ENCODE measurements at regions not wholly inside any gene's neighbourhood (a gene's known extent, or its start where the extent isn't known, plus 50 kb on each side); places are given as distances from the start of the nearest gene placed in this dataset.

DNA sequence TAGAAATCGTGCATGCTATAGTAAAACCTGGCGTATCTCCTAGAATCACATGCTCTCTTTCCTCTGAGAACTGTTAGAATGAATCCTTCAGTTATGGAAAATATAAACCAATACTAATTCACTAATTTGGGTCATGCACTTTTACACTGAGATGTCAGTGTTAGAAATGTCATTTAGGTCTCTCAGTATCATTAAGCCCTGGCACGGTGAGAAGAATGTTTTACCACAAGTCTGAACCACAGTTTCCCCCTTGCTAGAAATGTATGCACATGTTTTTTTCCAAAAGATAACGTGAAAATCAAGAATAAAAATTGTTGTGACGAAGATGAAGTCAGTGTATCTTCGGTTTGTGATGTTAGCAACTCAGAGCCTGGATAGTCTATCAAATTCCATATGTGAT, 1062.7 kb upstream of the NCAM2 start:
- no peak overlapping the region for H3K27ac ChIP-seq
- TF ChIP-seq, protein P1, sequence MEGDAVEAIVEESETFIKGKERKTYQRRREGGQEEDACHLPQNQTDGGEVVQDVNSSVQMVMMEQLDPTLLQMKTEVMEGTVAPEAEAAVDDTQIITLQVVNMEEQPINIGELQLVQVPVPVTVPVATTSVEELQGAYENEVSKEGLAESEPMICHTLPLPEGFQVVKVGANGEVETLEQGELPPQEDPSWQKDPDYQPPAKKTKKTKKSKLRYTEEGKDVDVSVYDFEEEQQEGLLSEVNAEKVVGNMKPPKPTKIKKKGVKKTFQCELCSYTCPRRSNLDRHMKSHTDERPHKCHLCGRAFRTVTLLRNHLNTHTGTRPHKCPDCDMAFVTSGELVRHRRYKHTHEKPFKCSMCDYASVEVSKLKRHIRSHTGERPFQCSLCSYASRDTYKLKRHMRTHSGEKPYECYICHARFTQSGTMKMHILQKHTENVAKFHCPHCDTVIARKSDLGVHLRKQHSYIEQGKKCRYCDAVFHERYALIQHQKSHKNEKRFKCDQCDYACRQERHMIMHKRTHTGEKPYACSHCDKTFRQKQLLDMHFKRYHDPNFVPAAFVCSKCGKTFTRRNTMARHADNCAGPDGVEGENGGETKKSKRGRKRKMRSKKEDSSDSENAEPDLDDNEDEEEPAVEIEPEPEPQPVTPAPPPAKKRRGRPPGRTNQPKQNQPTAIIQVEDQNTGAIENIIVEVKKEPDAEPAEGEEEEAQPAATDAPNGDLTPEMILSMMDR (conservative IDR thresholded peaks at IDR 0.05) = no peak

DNA sequence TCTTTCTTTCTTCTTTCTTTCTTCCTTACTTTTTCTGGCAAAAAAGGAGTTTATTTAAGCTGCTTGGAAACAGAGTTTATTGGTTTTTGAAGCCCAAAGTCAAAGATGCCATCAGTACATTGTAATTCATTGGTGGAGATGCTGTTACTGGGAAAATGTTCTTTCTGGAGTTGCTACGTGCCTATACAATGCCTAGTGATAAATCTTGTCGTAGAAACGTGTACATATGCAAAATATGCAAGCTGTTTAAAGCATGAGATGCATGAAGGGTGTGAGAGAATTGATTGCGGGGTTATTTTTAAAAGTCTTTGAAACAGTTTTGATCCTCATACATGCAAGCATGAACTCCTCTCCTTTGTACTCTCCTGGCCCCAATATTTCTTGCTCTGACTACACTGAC, 1060.6 kb upstream of the NCAM2 start:
- TF ChIP-seq, protein P1 (conservative IDR thresholded peaks at IDR 0.05) = no peak
- H3K27ac ChIP-seq = no peak overlapping the region

DNA sequence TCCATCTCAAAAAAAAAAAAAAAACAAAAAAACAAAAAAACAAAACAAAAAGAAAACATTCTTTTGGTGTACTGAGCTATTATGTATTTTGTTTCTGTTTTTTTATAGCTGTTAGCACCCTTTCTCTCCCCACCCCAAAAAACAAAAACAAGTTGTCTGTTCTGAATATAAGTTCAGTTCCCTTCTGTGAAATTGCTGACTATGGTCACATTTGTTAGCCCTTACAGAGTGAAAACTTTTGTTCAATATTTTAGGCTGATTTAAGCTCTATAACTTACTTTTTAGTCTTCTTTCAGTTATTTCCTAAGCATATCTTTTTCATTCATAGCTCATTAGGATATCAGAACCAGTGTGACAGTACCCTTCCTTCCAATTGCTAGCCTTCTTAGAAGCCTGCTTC, 1056.6 kb upstream of the NCAM2 start:
- TF ChIP-seq, protein P1 (conservative IDR thresholded peaks at IDR 0.05) = no peak
- H3K27ac ChIP-seq = no peak overlapping the region

DNA sequence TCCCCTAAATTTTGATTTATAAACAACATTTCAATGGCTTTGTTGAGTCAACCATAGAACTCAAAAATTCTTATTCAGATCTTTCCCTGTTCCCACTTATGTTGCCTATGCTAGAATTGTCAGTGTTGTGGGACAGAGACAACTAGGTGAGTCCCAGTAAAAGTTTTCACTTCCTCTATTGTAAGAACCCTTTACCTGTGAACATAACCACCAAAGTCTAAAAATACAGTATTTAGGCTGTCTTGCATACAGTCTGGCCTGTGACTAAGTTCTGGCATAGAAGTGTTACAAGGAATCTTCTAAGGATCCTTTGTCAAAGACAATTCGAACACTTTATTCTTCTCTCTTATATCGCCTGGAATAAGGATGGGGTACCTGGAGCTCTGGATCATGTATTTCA, 1047.9 kb upstream of the NCAM2 start:
- no peak overlapping the region for H3K27ac ChIP-seq

DNA sequence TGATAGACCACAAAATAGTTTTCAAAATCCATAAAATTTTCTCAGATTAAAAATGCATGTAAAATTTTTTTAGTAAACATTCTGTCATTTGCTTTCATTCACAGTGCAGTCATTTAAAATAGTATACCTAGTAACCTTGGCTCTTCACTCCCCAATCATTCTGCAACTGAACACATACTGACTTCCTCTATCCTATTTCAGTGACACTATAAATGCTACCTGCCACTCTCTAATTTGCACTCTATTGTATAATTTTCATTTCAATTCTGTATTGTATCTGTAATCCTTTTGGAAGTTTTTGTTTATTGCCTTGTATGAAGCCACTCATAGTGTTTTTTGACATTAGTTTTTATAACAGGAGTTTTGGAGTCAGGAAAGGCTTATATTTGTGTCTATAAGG, 1029.1 kb upstream of the NCAM2 start:
- no peak overlapping the region for H3K27ac ChIP-seq

More for the DNA sequence above, 1047.9 kb upstream of the NCAM2 start:
- TF ChIP-seq, protein P1 (conservative IDR thresholded peaks at IDR 0.05) = no peak

DNA sequence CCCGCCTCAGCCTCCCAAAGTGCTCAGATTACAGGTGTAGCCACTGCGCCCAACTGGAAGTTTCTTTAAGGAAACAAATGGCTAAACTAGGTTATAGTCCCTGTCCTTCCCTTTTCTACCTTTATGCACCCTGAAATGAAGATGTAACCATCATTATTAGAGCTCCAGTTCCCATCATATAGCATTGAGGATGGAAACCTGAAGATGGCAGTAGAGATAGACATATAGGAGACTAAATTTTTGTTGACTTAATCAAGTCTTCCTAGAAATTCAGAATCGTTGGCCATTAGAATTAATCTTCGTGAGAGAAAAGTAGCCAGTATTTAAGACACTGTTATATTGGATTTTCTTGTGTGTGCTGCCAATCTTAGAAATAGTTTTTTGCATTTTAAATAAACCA, 1016.3 kb upstream of the NCAM2 start:
- no peak overlapping the region for H3K27ac ChIP-seq
- TF ChIP-seq, protein P1 (conservative IDR thresholded peaks at IDR 0.05) = peak; percentile 43

More for the DNA sequence above, 1029.1 kb upstream of the NCAM2 start:
- TF ChIP-seq, protein P1 (conservative IDR thresholded peaks at IDR 0.05) = no peak

DNA sequence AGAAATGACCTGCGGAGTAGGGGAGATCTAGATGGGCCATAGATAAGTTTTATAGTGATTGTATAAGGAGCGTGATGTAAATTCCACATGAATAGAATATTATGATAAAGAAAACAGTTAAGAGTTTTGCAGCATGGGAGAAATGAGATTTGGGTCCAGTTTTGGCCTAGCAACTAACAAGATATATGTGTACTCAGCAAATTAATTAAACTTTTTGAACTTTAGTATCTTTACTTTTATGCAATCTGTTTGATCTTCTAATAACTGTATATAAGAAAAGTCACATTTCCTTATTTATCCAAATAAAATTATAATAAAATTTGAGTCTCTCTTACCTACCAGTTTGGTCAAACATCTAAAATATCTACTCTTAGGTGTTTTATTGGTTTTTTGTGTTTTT, 1011.8 kb upstream of the NCAM2 start:
- H3K27ac ChIP-seq = no peak overlapping the region
- TF ChIP-seq, protein P1 (conservative IDR thresholded peaks at IDR 0.05) = no peak

DNA sequence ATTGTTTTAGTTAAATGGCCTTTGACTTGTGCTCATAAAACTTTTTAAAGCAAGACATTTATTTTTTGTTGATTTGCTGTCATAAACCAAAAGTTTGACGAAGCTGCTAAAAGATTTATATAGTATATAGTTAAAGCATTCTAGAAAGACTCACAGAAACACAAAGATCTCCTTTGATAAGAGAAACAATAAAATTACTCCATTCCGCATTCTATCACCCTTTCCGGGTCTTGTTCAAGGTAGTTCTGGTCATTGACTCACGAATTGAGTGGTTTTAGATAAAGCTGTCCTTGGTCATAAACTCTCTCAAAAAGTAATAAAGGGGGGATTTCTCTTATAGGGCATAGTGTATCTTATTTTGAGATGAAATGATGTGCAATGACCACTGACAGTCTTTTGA, 1010.5 kb upstream of the NCAM2 start:
- TF ChIP-seq, protein P1 (conservative IDR thresholded peaks at IDR 0.05) = no peak
- H3K27ac ChIP-seq = no peak overlapping the region

Measured in VCaP (cell line).